ENCODE measurements at regions not wholly inside any gene's neighbourhood (a gene's known extent, or its start where the extent isn't known, plus 50 kb on each side); places are given as distances from the start of the nearest gene placed in this dataset.

DNA sequence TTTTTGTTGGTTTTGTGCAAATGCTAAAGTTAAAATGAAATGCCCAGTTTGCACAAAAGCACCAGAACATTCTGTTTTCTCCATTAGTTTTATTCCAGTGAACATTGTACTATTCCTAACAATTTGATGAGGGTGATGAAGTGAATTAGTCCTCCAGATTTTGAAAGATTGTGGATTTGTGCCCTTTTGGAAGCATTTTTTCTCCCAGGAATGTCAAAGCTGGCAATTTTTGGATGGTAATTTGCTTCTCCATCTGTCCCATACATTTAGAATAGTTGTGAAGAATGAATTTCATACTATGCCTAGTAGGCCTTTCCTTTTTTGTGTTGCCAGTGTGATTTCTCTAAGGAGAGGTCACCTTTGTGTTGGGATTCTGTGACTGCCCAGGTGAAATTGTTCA lies 797.2 kb downstream of the BCKDHB start:
- TF ChIP-seq, protein P1, sequence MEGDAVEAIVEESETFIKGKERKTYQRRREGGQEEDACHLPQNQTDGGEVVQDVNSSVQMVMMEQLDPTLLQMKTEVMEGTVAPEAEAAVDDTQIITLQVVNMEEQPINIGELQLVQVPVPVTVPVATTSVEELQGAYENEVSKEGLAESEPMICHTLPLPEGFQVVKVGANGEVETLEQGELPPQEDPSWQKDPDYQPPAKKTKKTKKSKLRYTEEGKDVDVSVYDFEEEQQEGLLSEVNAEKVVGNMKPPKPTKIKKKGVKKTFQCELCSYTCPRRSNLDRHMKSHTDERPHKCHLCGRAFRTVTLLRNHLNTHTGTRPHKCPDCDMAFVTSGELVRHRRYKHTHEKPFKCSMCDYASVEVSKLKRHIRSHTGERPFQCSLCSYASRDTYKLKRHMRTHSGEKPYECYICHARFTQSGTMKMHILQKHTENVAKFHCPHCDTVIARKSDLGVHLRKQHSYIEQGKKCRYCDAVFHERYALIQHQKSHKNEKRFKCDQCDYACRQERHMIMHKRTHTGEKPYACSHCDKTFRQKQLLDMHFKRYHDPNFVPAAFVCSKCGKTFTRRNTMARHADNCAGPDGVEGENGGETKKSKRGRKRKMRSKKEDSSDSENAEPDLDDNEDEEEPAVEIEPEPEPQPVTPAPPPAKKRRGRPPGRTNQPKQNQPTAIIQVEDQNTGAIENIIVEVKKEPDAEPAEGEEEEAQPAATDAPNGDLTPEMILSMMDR (IDR thresholded peaks at IDR 0.05 in 2 of 3, conservative IDR thresholded peaks at IDR 0.05 in 1 of 3; ENCODE audit: control insufficient read depth in 2 of 3, extremely low read depth in 1 of 3, insufficient read depth in 1 of 3, low read depth in 3 of 3, low read length in 3 of 3), result no peak
- TF ChIP-seq POLR2A (IDR thresholded peaks at IDR 0.05; ENCODE audit: low read depth, low read length) (no peak), RUNX3 (IDR thresholded peaks at IDR 0.05; ENCODE audit: low read length) (no peak), EZH2 (IDR thresholded peaks at IDR 0.05; ENCODE audit: borderline replicate concordance, control insufficient read depth, low read depth, low read length) (no peak)
